ENCODE measurements at regions not wholly inside any gene's neighbourhood (a gene's known extent, or its start where the extent isn't known, plus 50 kb on each side); places are given as distances from the start of the nearest gene placed in this dataset.
"Not testable (repeated sequence)": the region's sequence is repeated elsewhere in the genome, so short reads cannot be mapped to it uniquely, and the experiment has no call there.

DNA sequence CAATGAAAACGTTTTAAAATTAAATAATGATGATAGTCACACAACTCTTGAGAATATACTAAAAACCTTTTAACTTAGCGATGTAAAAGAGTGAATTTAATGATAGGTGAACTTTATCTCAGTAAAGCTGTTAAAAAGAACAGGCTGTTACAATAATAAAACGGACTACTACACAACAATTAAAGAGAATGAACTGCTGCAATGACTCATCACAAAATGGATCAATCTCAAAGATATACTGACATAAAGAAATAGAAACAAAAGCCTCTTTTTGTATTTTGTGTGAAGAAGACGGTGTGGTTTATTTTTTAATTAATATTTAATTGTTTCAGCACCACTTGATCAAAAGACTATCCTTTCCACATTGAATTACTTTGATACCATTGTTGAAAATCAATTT lies 352.4 kb upstream of the GJE1 start:
- no peak for DNase-seq (ENCODE audit: low read depth in 2 of 2)

DNA sequence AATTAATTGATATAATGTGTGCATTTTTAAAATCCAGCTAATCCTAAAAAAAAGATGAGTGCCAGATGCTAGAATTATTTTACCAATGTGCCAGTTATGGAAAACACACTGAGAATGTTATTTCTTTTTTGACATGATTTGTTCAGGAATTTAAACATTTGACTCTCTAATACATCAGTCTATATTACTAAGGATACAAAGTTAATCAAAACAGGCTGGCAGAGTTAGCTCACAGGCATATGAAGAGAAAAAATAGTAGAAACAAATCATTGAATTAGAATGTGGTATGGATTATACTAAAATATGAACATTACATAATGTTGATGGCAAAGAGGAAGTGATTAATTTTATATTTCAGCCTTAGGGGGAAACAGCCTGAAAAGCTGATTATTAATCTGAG lies 368.3 kb upstream of the GJE1 start:
- no peak for DNase-seq (ENCODE audit: low read depth in 2 of 2)

DNA sequence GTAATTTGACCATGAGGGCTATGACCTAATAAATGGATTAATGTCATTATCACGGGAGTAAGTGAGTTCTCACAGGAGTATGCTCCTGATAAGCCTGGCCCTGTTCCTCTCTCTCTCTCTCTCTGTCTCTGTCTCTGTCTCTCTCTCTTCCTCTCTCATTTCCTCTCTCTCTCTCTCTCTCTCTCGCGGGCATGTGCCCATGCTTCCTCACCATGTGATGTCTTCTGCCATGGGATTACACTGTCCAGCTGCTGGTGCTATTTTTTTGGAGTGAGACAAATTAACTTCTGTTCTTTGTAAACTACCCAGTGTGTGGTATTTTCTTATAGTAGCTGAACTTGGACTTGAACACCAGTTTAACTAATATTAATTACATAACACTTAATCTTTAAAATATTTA lies 374.3 kb upstream of the GJE1 start:
- DNase-seq (ENCODE audit: low read depth in 2 of 2) = no peak

DNA sequence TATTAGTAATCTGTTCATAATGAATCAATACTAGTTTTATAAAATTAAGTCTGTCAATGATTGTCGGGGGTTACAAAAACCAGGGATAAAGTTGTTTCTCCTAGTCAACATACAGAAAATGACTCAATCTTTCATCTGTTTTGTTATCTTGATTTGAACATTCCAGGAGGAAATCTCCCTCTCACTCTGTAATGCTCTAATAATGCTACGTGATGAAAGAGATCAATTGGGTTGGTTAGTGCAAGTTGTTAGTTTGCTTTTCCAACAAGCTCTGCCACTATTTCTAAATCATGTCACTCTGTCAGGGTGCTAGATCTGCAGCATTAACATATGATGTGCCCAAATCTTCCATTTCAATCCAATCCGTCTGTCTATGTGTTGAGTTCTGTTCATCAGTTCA lies 379.5 kb upstream of the GJE1 start:
- no peak for DNase-seq (ENCODE audit: low read depth in 2 of 2)

- DNase-seq (ENCODE audit: low read depth in 2 of 2) = no peak
Observed at GRCh38 chr6:141752677-141753076, 380.0 kb upstream of the GJE1 start.

DNA sequence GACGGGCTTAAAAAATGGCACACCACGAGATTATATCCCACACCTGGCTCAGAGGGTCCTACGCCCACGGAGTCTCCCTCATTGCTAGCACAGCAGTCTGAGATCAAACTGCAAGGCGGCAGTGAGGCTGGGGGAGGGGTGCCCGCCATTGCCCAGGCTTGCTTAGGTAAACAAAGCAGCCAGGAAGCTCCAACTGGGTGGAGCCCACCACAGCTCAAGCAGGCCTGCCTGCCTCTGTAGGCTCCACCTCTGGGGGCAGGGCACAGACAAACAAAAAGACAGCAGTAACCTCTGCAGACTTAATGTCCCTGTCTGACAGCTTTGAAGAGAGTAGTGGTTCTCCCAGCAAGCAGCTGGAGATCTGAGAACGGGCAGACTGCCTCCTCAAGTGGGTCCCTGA lies 386.4 kb upstream of the GJE1 start:
- not testable (repeated sequence) for DNase-seq (ENCODE audit: low read depth in 2 of 2)

DNA sequence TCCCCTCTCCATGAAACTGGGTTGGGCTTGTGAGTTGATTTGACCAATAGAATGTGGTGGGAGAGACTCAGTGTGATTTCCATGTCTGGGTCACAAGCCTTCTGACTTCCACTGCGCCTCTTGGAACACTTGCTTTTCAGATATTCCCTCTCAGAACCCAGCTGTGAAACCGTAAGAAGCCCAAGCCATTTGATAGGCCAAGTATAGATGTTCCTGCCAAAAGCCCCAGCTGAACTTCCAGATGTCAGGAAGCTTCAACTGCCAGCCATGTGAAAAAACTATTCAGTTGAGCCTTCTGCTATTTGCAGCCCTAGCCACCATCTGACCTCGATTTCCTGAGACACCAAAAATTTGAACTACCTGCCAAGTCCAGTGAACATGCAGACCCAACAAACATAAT lies 387.8 kb upstream of the GJE1 start:
- no peak for DNase-seq (ENCODE audit: low read depth in 2 of 2)

- DNase-seq (ENCODE audit: low read depth in 2 of 2) = no peak
Observed at GRCh38 chr6:141744194-141744925, 388.4 kb upstream of the GJE1 start.

- no peak for DNase-seq (ENCODE audit: low read depth in 2 of 2)
Observed at GRCh38 chr6:141736104-141736503, 396.6 kb upstream of the GJE1 start.

DNA sequence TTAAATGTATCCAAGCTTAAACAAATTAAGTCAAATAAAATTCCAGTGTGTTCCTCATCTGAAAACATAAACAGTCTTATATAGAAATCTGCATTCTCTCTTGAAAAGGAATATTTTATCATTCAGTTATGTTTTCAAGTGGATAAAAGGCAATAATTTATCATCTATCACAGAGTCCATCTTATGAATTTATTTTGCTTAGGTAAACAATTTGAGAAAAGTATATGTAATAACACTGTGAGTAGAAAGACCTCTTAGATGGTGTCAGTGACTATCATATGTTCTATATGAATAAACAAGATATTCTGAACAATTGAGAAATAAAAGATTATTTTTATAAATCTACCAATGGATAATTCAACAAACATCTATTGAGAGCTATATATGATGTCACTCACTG lies 397.6 kb upstream of the GJE1 start:
- DNase-seq (ENCODE audit: low read depth in 2 of 2) = no peak

DNA sequence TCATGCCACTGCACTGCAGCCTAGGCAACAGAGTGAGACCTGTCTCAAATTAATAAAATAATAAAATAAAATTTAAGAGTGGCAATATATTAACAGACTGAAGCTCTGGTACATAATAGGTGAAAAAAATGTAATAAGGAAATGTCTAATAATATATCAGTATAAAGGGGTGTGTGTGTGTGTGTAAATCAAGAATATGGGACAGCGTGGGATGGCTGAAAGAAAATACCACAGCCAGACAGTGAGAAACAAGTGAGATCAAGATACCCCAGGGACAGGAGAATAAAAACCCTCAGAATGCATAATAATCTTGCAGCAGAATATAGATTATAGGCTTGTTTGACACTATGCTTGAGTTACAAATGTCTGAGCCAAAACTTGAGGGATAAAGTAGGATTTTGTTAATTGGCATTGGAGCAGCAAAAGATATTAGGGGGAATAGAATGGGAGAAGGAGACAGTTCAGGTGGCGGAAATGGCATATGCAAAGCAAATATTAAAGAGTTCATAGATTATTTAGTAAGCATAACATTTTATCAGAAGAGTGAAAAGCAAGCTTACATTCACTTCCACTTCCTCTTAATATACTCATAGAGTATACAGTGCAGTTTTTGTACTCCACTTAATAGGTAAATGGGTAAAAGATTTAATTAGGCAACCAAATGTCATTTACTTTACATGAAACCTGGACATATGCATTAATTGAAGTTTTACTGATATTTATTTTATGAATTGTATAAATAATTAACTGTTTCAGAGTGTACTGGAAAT lies 398.5 kb upstream of the GJE1 start:
- no peak for DNase-seq (ENCODE audit: low read depth in 2 of 2)

GRCh38 chr6:141729146-141729545 lies 403.6 kb upstream of the GJE1 start:
- DNase-seq (ENCODE audit: low read depth in 2 of 2) = no peak

GRCh38 chr6:141728330-141728729 lies 404.4 kb upstream of the GJE1 start:
- no peak for DNase-seq (ENCODE audit: low read depth in 2 of 2)

- no peak for DNase-seq (ENCODE audit: low read depth in 2 of 2)
Observed at GRCh38 chr6:141726248-141726647, 406.5 kb upstream of the GJE1 start.

DNA sequence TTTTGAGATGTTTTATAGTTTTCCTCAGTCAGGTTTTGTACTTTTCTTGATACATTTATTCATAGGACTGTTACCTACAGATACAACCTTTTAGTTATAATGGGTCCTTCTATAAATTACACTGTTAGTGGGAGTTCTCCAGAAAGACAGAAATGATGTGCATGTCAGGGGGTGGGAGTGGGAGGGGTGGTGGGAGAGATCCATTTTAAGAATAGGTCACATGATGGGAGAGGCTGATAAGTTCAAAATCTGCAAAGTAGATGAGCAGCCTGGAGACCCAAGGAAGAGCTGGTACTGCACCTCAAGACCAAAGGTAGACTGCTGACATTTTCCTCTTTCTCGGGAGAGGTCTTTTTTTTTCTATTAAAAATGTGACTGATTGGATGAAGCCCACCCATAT lies 408.0 kb upstream of the GJE1 start:
- no peak for DNase-seq (ENCODE audit: low read depth in 2 of 2)

GRCh38 chr6:141719476-141719875 lies 413.2 kb upstream of the GJE1 start:
- DNase-seq (ENCODE audit: low read depth in 2 of 2) = no peak

DNA sequence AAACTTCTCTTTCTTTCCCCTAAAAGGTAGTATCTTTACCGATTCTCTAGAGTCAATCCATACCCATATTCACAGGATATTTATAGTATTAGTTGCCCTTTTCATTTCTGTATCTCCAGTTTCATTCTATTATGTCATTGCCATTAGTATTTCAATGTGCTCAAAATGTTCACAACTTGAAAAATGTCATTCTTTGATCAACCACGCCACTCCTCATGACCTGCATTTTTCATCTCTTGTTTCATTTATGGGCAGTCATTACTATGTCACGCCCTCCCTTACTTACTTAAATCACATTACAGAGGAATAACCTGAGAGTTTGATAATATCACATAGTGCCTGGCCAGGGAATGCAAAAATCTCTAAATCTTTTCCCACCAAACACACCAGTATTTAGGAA lies 427.3 kb upstream of the GJE1 start:
- DNase-seq (ENCODE audit: low read depth in 2 of 2) = no peak

DNA sequence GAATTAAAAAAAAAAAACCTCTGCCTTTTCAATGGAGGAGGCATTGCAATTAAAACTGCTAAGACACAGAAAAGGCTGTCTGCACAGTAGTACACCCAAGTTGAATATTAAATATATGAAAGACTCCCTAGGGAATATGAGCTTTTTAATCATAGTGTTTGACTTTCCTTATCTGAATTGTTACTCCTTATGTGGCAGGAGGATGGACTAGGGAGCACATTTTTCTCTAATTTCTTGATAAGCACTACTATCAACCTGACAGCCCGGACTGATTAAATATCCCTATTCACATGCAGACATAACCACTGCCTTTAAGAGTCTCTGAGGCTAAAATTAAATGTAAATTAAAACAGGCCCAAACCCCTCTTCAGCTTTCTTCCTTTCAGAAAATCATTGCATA lies 428.6 kb upstream of the GJE1 start:
- DNase-seq (ENCODE audit: low read depth in 2 of 2) = no peak

GRCh38 chr6:141701732-141702131 lies 431.0 kb upstream of the GJE1 start:
- no peak for DNase-seq (ENCODE audit: low read depth in 2 of 2)

DNA sequence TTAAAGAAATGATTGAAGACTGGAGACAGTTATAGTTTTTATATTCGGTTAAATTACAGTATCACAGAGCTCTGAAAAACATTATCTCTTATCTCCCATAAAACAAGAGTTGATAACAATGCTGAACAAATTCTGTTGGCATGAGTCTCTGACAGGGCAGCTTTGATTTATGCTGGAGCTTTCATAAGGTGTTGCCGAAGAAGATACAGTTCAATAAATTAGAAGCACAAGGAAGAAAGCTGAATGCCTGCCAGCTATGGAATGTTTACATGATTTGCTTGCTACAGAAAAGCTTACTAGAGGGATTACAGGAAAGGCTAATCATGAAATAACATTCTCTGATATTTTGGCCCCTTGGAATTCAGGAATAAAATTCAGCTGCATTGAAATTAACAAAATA lies 431.9 kb upstream of the GJE1 start:
- no peak for DNase-seq (ENCODE audit: low read depth in 2 of 2)

DNA sequence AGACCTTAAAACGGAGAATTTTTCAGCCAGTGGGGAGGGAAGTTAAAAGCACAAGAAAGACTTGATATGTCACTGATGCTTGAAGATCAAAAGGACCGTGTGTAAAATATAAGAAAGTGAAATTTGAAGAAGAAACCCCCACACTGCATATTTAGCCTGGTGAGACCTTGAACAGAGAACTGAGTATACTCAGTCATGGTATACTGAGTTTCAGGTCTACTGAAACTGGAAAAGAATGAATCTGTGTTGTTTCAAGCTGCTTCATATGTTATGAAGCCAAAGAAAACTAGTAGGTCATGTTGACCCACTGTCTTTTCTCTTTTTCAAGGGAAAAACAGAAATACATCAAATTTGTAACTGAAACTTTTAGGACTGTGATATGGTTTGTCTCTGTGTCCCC lies 443.8 kb upstream of the GJE1 start:
- DNase-seq (ENCODE audit: low read depth in 2 of 2) = no peak

DNA sequence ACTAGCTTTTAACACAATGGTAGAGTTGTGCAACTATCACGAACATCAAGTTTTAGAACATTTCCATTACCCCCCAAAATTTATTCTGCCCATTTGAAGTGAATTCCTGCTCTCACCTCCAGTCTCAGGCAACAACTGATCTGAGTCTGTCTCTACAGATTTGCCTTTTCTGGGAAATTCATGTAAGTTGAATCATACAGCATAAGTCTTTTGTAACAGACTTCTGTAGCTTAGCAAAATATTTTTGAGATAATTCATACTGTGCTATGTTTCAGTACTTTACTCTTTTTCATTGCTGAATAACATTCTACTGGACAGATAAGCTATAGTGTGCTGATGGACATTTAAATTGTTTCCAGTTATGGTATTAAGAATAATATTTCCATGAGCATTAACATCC lies 447.3 kb upstream of the GJE1 start:
- DNase-seq (ENCODE audit: low read depth in 2 of 2) = no peak

GRCh38 chr6:141682391-141682790 lies 450.3 kb upstream of the GJE1 start:
- DNase-seq (ENCODE audit: low read depth in 2 of 2) = no peak

Data from stimulated activated CD8-positive, alpha-beta memory T cell treated with anti-CD3 and anti-CD28 coated beads, Interleukin-7, amount 100 ng/mL, for 4 hours (primary cell).